Mesendoderm (in vitro differentiated cells): ENCODE measurements at regions not wholly inside any gene's neighbourhood (a gene's known extent, or its start where the extent isn't known, plus 50 kb on each side); places are given as distances from the start of the nearest gene placed in this dataset.
"Not testable (repeated sequence)": the region's sequence is repeated elsewhere in the genome, so short reads cannot be mapped to it uniquely, and the experiment has no call there.

Source experiments
- DNase-seq: peaks from one replicate; pipeline ENCODE4 v3.0.0; 2013
- H2AK5ac ChIP-seq: 2 replicates; pipeline ENCODE4 v1.6.1; 2013; ENCODE audit warnings: low read length, inconsistent platforms
- H2BK120ac ChIP-seq: 2 replicates; pipeline ENCODE4 v1.6.1; 2013; ENCODE audit warnings: low read depth, mild to moderate bottlenecking, low read length, moderate library complexity, mixed read lengths
- H2BK15ac ChIP-seq: replicated peaks from 2 replicates; pipeline ENCODE4 v1.6.1; 2013; ENCODE audit warnings: low read depth, mild to moderate bottlenecking, moderate library complexity
- H2BK5ac ChIP-seq: 2 replicates; pipeline ENCODE4 v1.6.1; 2013; ENCODE audit warnings: low read length, inconsistent platforms
- H3K18ac ChIP-seq: 2 replicates; pipeline ENCODE4 v1.6.1; 2013; ENCODE audit warnings: mild to moderate bottlenecking, low read length, mixed read lengths
- H3K23ac ChIP-seq: one replicate; pipeline ENCODE4 v1.6.1; 2013; ENCODE audit warnings: low read length
- H3K27ac ChIP-seq: 2 replicates; pipeline ENCODE4 v1.5.1; 2013; ENCODE audit warnings: low read depth, mild to moderate bottlenecking, inconsistent platforms, low read length, moderate library complexity
- H3K27me3 ChIP-seq: 2 replicates; pipeline ENCODE4 v1.6.1; 2013; ENCODE audit warnings: low read length, control low read depth, mild to moderate bottlenecking, inconsistent platforms; ENCODE audit not compliant: insufficient read depth, poor library complexity
- H3K36me3 ChIP-seq: 2 replicates; pipeline ENCODE4 v1.6.1; 2013; ENCODE audit warnings: low read length, inconsistent platforms; ENCODE audit not compliant: control insufficient read depth, insufficient read depth
- H3K4ac ChIP-seq: one replicate; pipeline ENCODE4 v1.6.1; 2013; ENCODE audit warnings: low read depth, mild to moderate bottlenecking, low read length, moderate library complexity
- H3K4me1 ChIP-seq: 2 replicates; pipeline ENCODE4 v1.6.1; 2013; ENCODE audit warnings: low read depth, low read length, inconsistent platforms; ENCODE audit not compliant: control insufficient read depth
- H3K4me2 ChIP-seq: 2 replicates; pipeline ENCODE4 v1.6.1; 2013; ENCODE audit warnings: low read length
- H3K4me3 ChIP-seq: 2 replicates; pipeline ENCODE4 v1.5.1; 2013; ENCODE audit warnings: mild to moderate bottlenecking, low read length
- H3K56ac ChIP-seq: one replicate; pipeline ENCODE4 v1.6.1; 2013; ENCODE audit warnings: low read length
- H3K79me1 ChIP-seq: 2 replicates; pipeline ENCODE4 v1.6.1; 2013; ENCODE audit warnings: low read length, inconsistent platforms
- H3K79me2 ChIP-seq: 2 replicates; pipeline ENCODE4 v1.6.1; 2013; ENCODE audit warnings: mild to moderate bottlenecking, low read length; ENCODE audit not compliant: control insufficient read depth, insufficient read depth
- H3K9ac ChIP-seq: 2 replicates; pipeline ENCODE4 v1.6.1; 2013; ENCODE audit warnings: low read length, inconsistent platforms
- H4K5ac ChIP-seq: one replicate; pipeline ENCODE4 v1.6.1; 2013; ENCODE audit warnings: low read length
- H4K8ac ChIP-seq: one replicate; pipeline ENCODE4 v1.6.1; 2013; ENCODE audit warnings: low read depth, mild to moderate bottlenecking, control low read depth, low read length, moderate library complexity
- WGBS: extraction: QIAGEN DNeasy Blood & Tissue Kit; methylation state at CpG from one replicate; pipeline ENCODE4 v1.1.7; 2013; ENCODE audit warnings: low lambda C conversion rate, missing lambda C conversion rate; ENCODE audit not compliant: insufficient coverage; ENCODE audit errors: extremely low coverage; 5-methylcytosine and 5-hydroxymethylcytosine counted together

DNA sequence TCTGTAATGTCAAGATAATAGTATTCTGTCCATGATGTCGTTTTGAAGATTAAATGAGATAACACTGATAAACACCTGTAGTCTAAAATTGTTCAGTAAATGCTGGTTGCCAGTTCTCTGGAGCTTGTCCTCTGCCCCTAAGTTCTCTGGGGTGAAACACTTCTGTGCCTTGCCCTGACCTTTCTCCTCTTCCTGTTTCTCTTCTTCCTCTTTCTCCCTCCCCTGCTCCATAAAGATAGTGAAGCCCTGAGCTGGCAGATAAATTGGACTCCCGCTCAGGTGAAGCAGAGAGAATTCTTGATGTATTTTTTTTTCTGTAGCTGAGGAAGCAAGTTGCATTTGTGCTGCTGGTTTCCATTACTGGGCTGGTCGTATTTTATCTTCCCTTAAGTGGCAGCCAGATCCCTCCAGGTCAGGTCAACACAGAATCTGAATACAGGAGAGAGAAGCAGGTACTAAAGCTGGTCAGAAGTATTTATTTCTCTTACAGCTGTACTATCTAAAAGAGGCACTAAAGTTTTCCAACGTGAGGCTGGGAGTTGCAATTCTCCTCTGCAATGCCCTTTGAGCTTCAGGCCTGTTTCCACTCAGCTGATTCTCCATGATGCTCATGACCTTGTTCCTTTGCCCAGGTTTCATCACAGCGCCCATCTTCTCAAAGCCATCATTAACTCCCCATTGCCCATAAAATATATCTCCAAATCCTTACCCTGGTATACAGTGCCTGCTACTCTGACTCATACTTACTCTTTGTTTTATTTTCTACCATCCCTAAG lies 319.3 kb upstream of the CFAP20DC start:
- no peak overlapping the region for H3K9ac ChIP-seq
- H3K56ac ChIP-seq: no peak overlapping the region
- no peak overlapping the region for H3K23ac ChIP-seq
- H3K18ac ChIP-seq: no peak overlapping the region
- no peak overlapping the region for H4K5ac ChIP-seq
- DNase-seq: no peak
- H2BK15ac ChIP-seq: no peak overlapping the region
- no peak overlapping the region for H3K27ac ChIP-seq
- no peaks in the 10 kb centered on the region for H3K27me3 ChIP-seq
- H2BK5ac ChIP-seq: no peak overlapping the region
- WGBS: no CpG with 5 or more reads among the region's 5 CpGs
- H2BK120ac ChIP-seq: no peak overlapping the region
- H2AK5ac ChIP-seq: no peak overlapping the region
- H3K79me1 ChIP-seq: no peaks in the 10 kb centered on the region
- no peak overlapping the region for H3K4me3 ChIP-seq
- H3K4ac ChIP-seq: no peak overlapping the region
- no peaks in the 10 kb centered on the region for H3K79me2 ChIP-seq
- H3K36me3 ChIP-seq: no peaks in the 10 kb centered on the region
- no peak overlapping the region for H4K8ac ChIP-seq
- no peaks in the 10 kb centered on the region for H3K4me1 ChIP-seq
- H3K4me2 ChIP-seq: no peak overlapping the region

DNA sequence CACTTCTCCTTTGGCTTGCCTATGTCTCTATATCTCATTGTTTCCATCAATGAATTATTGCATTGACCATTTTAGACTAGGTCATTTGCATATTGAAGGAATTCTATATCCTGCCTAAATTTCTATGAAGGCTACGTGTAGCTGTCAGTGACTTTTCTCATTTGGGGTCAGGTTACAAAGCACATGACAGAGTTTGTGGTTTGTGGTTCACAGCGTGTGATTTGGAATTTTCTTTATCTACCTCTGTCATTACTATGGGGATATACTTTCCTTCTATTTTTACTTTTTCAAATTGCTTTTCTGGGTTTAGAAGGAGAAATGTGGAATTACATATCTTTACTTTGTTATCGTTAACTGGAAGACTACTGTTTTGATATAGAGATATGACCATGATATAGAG lies 317.3 kb upstream of the CFAP20DC start:
- Histone ChIP-seq H3K79me1 (no peaks in the 10 kb centered on the region), H2BK15ac (no peak overlapping the region), H3K9ac (no peak overlapping the region), H3K36me3 (no peaks in the 10 kb centered on the region), H3K4me3 (no peak overlapping the region), H3K23ac (no peak overlapping the region), H3K4ac (no peak overlapping the region), H2BK5ac (no peak overlapping the region), H3K27me3 (no peaks in the 10 kb centered on the region), H3K56ac (no peak overlapping the region), H3K79me2 (no peaks in the 10 kb centered on the region), H2AK5ac (no peak overlapping the region), H4K8ac (no peak overlapping the region), H3K27ac (no peak overlapping the region), H2BK120ac (no peak overlapping the region), H3K4me1 (no peaks in the 10 kb centered on the region), H3K4me2 (no peak overlapping the region), H4K5ac (no peak overlapping the region), H3K18ac (no peak overlapping the region)
- WGBS: no CpG with 5 or more reads among the region's 3 CpGs
- peak; percentile 24 for DNase-seq

- no peak overlapping the region for H4K5ac ChIP-seq
- no peak overlapping the region for H3K23ac ChIP-seq
- no peaks in the 10 kb centered on the region for H3K4me1 ChIP-seq
- no peaks in the 10 kb centered on the region for H3K79me1 ChIP-seq
- no peak overlapping the region for H3K27ac ChIP-seq
- DNase-seq: no peak
- H3K4me2 ChIP-seq: no peak overlapping the region
- H3K27me3 ChIP-seq: no peaks in the 10 kb centered on the region
- H2BK5ac ChIP-seq: no peak overlapping the region
- no peaks in the 10 kb centered on the region for H3K36me3 ChIP-seq
- WGBS: no CpG with 5 or more reads among the region's 2 CpGs
- H3K4me3 ChIP-seq: no peak overlapping the region
- no peak overlapping the region for H2AK5ac ChIP-seq
- no peak overlapping the region for H4K8ac ChIP-seq
- no peak overlapping the region for H2BK15ac ChIP-seq
- H3K79me2 ChIP-seq: no peaks in the 10 kb centered on the region
- H3K9ac ChIP-seq: no peak overlapping the region
- H3K4ac ChIP-seq: no peak overlapping the region
- H2BK120ac ChIP-seq: no peak overlapping the region
- H3K56ac ChIP-seq: no peak overlapping the region
- no peak overlapping the region for H3K18ac ChIP-seq
Observed at GRCh38 chr3:59366218-59366617, 316.4 kb upstream of the CFAP20DC start.

DNA sequence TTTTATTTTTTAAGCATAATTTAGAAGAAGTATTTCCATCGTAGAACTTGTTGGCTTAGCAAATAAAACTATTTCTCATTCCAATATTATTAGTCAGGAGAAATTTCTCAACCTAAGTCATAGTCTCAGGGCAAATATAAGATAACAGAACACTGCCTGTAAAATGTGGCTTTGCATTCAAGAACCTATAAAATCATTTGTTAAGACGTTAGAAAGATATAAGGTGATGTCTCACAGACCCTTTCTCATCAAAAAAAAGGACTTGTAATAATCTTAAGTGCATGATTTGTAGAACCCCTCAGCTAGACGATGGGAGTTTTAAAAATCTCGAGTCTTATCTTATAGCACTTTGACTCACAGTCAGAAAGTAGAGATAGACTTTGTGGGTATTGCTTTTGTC lies 314.7 kb upstream of the CFAP20DC start:
- no peak overlapping the region for H4K8ac ChIP-seq
- no peaks in the 10 kb centered on the region for H3K4me1 ChIP-seq
- H3K9ac ChIP-seq: no peak overlapping the region
- no CpG with 5 or more reads among the region's 4 CpGs for WGBS
- no peak overlapping the region for H3K4ac ChIP-seq
- H3K4me2 ChIP-seq: no peak overlapping the region
- no peak overlapping the region for H2BK15ac ChIP-seq
- H3K79me1 ChIP-seq: no peaks in the 10 kb centered on the region
- H3K27me3 ChIP-seq: no peaks in the 10 kb centered on the region
- H3K36me3 ChIP-seq: no peaks in the 10 kb centered on the region
- H3K4me3 ChIP-seq: no peak overlapping the region
- no peaks in the 10 kb centered on the region for H3K79me2 ChIP-seq
- no peak overlapping the region for H3K56ac ChIP-seq
- H2BK5ac ChIP-seq: no peak overlapping the region
- H2BK120ac ChIP-seq: no peak overlapping the region
- no peak overlapping the region for H3K18ac ChIP-seq
- H3K27ac ChIP-seq: no peak overlapping the region
- DNase-seq: no peak
- H3K23ac ChIP-seq: no peak overlapping the region
- no peak overlapping the region for H4K5ac ChIP-seq
- H2AK5ac ChIP-seq: no peak overlapping the region

- H4K5ac ChIP-seq, H2BK120ac ChIP-seq, H4K8ac ChIP-seq, H3K79me1 ChIP-seq, H3K4me3 ChIP-seq, H3K36me3 ChIP-seq, H3K27ac ChIP-seq, H3K4ac ChIP-seq, H3K79me2 ChIP-seq, H3K18ac ChIP-seq, H2AK5ac ChIP-seq, H2BK5ac ChIP-seq, H3K56ac ChIP-seq, H3K4me1 ChIP-seq, DNase-seq, H3K27me3 ChIP-seq, H3K23ac ChIP-seq, H2BK15ac ChIP-seq, H3K9ac ChIP-seq, H3K4me2 ChIP-seq: not testable (repeated sequence)
- WGBS: no CpG with 5 or more reads among the region's 8 CpGs
Observed at GRCh38 chr3:59360312-59360711, 310.5 kb upstream of the CFAP20DC start.

DNA sequence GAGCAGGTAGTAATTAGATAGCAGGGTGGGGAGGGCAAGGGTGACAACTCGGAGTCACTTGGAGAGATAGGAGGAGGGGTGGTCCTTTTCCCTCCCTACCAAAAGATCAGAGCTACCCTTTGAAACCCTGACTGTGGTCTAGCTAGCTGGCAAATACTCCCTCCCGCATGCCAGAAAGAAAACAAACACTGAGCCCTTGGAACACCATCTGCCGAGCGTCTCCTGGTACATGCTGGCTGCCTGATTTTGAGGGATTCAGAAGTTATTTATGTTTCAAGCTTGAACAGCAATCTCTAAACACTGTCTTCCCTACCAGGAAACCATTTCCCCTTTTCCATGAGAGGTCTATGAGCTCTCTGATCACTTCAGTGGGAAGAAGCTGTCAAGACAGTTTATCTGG lies 291.6 kb upstream of the CFAP20DC start:
- H3K56ac ChIP-seq: no peak overlapping the region
- no peaks in the 10 kb centered on the region for H3K4me1 ChIP-seq
- H3K4ac ChIP-seq: no peak overlapping the region
- H3K4me2 ChIP-seq: no peak overlapping the region
- H4K5ac ChIP-seq: no peak overlapping the region
- no peak overlapping the region for H3K4me3 ChIP-seq
- no CpG with 5 or more reads among the region's 4 CpGs for WGBS
- no peak overlapping the region for H3K18ac ChIP-seq
- DNase-seq: no peak
- no peaks in the 10 kb centered on the region for H3K79me1 ChIP-seq
- H2BK120ac ChIP-seq: no peak overlapping the region
- H3K36me3 ChIP-seq: no peaks in the 10 kb centered on the region
- no peak overlapping the region for H4K8ac ChIP-seq
- no peaks in the 10 kb centered on the region for H3K79me2 ChIP-seq
- no peak overlapping the region for H3K23ac ChIP-seq
- no peak overlapping the region for H2BK15ac ChIP-seq
- no peak overlapping the region for H3K27ac ChIP-seq
- H2AK5ac ChIP-seq: no peak overlapping the region
- no peak overlapping the region for H2BK5ac ChIP-seq
- H3K9ac ChIP-seq: no peak overlapping the region
- H3K27me3 ChIP-seq: no peaks in the 10 kb centered on the region
